ENCODE measurements at regions not wholly inside any gene's neighbourhood (a gene's known extent, or its start where the extent isn't known, plus 50 kb on each side); places are given as distances from the start of the nearest gene placed in this dataset.

- no peak for TF ChIP-seq CTCF (IDR thresholded peaks at IDR 0.05)
- TF ChIP-seq POLR2A (IDR thresholded peaks at IDR 0.05): no peak
Observed at GRCh38 chr4:83192634-83193033, 78.1 kb upstream of the PLAC8 start.
